ENCODE measurements at regions not wholly inside any gene's neighbourhood (a gene's known extent, or its start where the extent isn't known, plus 50 kb on each side); places are given as distances from the start of the nearest gene placed in this dataset.

DNA sequence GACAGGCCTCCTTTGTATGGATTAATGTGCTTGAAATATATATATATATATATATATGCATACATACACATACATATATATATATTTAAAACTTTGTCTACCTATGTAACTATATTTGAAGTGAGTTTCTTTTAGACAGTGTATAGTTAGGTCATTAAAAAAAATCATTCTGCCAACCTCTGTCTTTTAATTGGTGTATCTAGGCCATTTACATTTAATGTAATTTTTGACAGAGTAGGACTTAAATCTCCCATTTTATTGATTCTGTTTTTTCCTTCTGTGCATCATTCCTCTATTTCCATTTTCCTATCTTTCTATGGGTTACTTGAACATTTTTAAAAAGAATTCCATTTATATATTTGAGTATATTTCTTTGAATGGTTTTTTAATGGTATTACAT lies 125.2 kb downstream of the IRF8 start:
- DNase-seq (ENCODE audit: low spot score): no peak
- no peak overlapping the region for H3K27ac ChIP-seq
- no peak overlapping the region for H3K4me3 ChIP-seq
- H3K4me1 ChIP-seq (replicated peaks): no peaks in the 10 kb centered on the region
- intact Hi-C loops (cut with DNase I): no loop called here
- TF ChIP-seq POLR2A (IDR thresholded peaks at IDR 0.05) (no peak), POLR2AphosphoS5 (IDR thresholded peaks at IDR 0.05) (no peak)
- TF ChIP-seq, protein P1, sequence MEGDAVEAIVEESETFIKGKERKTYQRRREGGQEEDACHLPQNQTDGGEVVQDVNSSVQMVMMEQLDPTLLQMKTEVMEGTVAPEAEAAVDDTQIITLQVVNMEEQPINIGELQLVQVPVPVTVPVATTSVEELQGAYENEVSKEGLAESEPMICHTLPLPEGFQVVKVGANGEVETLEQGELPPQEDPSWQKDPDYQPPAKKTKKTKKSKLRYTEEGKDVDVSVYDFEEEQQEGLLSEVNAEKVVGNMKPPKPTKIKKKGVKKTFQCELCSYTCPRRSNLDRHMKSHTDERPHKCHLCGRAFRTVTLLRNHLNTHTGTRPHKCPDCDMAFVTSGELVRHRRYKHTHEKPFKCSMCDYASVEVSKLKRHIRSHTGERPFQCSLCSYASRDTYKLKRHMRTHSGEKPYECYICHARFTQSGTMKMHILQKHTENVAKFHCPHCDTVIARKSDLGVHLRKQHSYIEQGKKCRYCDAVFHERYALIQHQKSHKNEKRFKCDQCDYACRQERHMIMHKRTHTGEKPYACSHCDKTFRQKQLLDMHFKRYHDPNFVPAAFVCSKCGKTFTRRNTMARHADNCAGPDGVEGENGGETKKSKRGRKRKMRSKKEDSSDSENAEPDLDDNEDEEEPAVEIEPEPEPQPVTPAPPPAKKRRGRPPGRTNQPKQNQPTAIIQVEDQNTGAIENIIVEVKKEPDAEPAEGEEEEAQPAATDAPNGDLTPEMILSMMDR (IDR thresholded peaks at IDR 0.05): no peak
- no peaks in the 10 kb centered on the region for H3K36me3 ChIP-seq
- H3K9me3 ChIP-seq: no peaks in the 10 kb centered on the region
- H3K27me3 ChIP-seq (replicated peaks; ENCODE audit: insufficient read depth): peaks cover 5% of the 10 kb centered on the region

DNA sequence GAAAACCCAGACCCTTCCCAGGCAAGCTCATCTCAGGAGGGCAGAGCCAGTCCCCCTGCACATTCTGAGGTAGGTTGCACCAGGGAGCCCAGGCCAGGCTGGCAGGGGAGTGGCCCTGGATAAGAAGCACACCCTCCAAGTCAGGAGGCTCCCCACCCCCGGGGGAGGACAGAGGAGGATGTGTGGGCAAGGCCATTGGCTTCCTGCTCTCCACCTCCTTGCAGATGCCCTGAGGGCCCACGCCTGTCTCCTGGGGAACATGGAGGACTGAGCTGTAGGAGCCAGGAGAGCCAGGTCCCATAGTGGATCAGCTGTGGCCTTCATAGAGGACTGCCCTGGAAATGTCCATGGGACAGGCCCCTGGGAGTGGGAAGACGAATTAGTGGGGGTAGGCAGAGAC lies 126.7 kb downstream of the IRF8 start:
- DNase-seq (ENCODE audit: low spot score): no peak
- Histone ChIP-seq H3K9me3 (no peaks in the 10 kb centered on the region), H3K27me3 (replicated peaks; ENCODE audit: insufficient read depth) (peaks cover 5% of the 10 kb centered on the region), H3K27ac (no peak overlapping the region), H3K4me1 (replicated peaks) (no peaks in the 10 kb centered on the region), H3K4me3 (no peak overlapping the region), H3K36me3 (no peaks in the 10 kb centered on the region)
- 48% methylated on average over 2 of the region's 3 CpGs for WGBS
- intact Hi-C loops (cut with DNase I): no loop called here
- TF ChIP-seq POLR2AphosphoS5 (IDR thresholded peaks at IDR 0.05) (no peak), POLR2A (IDR thresholded peaks at IDR 0.05) (no peak)
- TF ChIP-seq, protein P1 (IDR thresholded peaks at IDR 0.05): no peak

DNA sequence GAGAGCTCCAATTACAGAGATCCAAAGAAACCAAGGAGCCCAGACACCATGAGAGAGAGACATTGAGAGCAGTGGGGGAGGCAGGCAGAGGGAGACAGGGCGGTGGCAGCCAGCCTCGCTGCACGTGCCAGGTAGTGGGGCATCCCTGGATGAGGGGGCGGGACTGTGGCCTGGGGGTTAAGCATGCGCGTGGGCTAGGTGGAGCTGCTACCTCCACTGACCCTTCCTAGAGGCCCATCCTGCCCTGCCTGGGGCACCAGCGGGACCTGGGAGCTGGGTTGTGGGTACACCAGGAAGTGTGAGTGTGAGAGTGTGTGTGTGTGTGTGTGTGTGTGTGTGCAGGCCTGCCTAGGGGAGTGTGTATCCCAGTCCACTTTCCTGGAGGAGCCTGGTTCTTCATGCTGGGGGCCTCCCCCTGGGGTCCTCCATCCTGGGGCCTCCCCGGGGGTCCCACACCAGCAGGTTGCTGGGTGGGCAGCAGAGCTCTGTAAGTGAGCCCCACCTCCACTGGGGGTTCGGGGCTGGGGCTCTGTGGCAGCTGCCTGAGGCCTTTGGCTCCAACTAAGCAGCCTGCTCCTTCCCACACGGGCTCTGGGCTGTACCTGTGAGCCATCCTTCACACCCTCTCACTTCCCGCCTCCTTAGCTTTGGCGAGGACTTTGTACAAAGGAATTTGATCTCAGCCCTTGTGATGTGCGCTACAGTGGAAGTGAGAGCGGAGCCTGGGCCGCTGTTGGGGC lies 127.4 kb downstream of the IRF8 start:
- Histone ChIP-seq H3K27me3 (replicated peaks; ENCODE audit: insufficient read depth) (peaks cover 5% of the 10 kb centered on the region), H3K9me3 (no peaks in the 10 kb centered on the region), H3K27ac (no peak overlapping the region), H3K4me3 (no peak overlapping the region), H3K4me1 (replicated peaks) (no peaks in the 10 kb centered on the region), H3K36me3 (no peaks in the 10 kb centered on the region)
- no peak for DNase-seq (ENCODE audit: low spot score)
- TF ChIP-seq POLR2AphosphoS5 (IDR thresholded peaks at IDR 0.05) (no peak), POLR2A (IDR thresholded peaks at IDR 0.05) (no peak)
- TF ChIP-seq, protein P1 (IDR thresholded peaks at IDR 0.05): no peak
- intact Hi-C loops (cut with DNase I): no loop called here
- 80% methylated on average over 15 of the region's 15 CpGs for WGBS

DNA sequence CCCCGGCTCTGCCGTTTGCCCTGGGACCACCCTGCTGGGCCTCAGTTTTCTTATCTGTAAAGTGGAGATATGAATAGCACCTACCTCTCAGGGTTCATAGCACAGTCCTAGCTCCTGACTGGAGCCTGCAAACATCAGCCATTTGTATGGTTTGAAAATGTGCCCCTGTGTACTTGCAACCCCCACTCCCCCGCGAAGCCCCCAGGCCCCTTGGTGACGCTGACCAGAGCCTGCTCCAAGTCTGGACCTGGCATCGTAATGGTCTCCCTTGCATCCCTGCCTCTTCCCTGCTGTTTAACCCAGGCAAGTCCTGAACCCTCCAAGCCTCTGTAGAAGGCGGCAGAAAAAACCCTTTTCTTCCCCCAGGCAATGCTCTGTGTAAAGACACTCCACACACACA lies 128.0 kb downstream of the IRF8 start:
- no peak overlapping the region for H3K4me3 ChIP-seq
- 78% methylated on average over 7 of the region's 7 CpGs for WGBS
- intact Hi-C loops (cut with DNase I): no loop called here
- H3K36me3 ChIP-seq: no peaks in the 10 kb centered on the region
- no peak for TF ChIP-seq POLR2A (IDR thresholded peaks at IDR 0.05)
- TF ChIP-seq, protein P1 (IDR thresholded peaks at IDR 0.05): no peak
- no peak for TF ChIP-seq POLR2AphosphoS5 (IDR thresholded peaks at IDR 0.05)
- H3K27ac ChIP-seq: no peak overlapping the region
- no peak for DNase-seq (ENCODE audit: low spot score)
- H3K27me3 ChIP-seq (replicated peaks; ENCODE audit: insufficient read depth): peaks cover 5% of the 10 kb centered on the region
- H3K4me1 ChIP-seq (replicated peaks): no peaks in the 10 kb centered on the region
- H3K9me3 ChIP-seq: no peaks in the 10 kb centered on the region
